Activated naive CD4-positive, alpha-beta T cell treated with anti-CD3 and anti-CD28 coated beads, Interleukin-2, amount 10 ng/mL, durations not matched to agents 7 days and 5 days (primary cell): ENCODE measurements at regions not wholly inside any gene's neighbourhood (a gene's known extent, or its start where the extent isn't known, plus 50 kb on each side); places are given as distances from the start of the nearest gene placed in this dataset.
"Not testable (repeated sequence)": the region's sequence is repeated elsewhere in the genome, so short reads cannot be mapped to it uniquely, and the experiment has no call there.

ENCODE experiments used
- CTCF ChIA-PET: fragments of 350-600 bp; sonication (Branson Sonifier 250); formaldehyde crosslinking; loops from one replicate; lab custom pipeline; 2021; ENCODE audit warnings: antibody characterized with exemption; lab: Charles Lee
- DNase-seq: peaks from one replicate; pipeline ENCODE4 v3.0.0-alpha.2; 2020
- H3K27ac Mint-ChIP-seq: one replicate; pipeline ENCODE4 v1.8.0; 2021; ENCODE audit warnings: mild to moderate bottlenecking, moderate library complexity, mixed read lengths
- H3K27me3 Mint-ChIP-seq: one replicate; pipeline ENCODE4 v1.8.0; 2021; ENCODE audit warnings: mild to moderate bottlenecking, mixed read lengths
- H3K36me3 Mint-ChIP-seq: one replicate; pipeline ENCODE4 v1.8.0; 2021; ENCODE audit warnings: mixed read lengths
- H3K4me1 Mint-ChIP-seq: one replicate; pipeline ENCODE4 v1.8.0; 2021; ENCODE audit warnings: mixed read lengths
- H3K4me3 Mint-ChIP-seq: one replicate; pipeline ENCODE4 v1.8.0; 2021; ENCODE audit warnings: mild to moderate bottlenecking, moderate library complexity, mixed read lengths
- H3K9me3 Mint-ChIP-seq: one replicate; pipeline ENCODE4 v1.8.0; 2021; ENCODE audit warnings: mixed read lengths

GRCh38 chr20:17891131-17891530, 77.5 kb downstream of the SNX5 start:
- peaks cover 47% of the 10 kb centered on the region for H3K27me3 Mint-ChIP-seq
- DNase-seq, H3K27ac Mint-ChIP-seq, H3K9me3 Mint-ChIP-seq, H3K4me1 Mint-ChIP-seq, H3K4me3 Mint-ChIP-seq, H3K36me3 Mint-ChIP-seq: not testable (repeated sequence)
- CTCF ChIA-PET: interaction anchor here (0.6 kb wide), 1 partner anchor 173 kb away, joined by 3 read pairs; no protein-coding TSS in a partner anchor

DNA sequence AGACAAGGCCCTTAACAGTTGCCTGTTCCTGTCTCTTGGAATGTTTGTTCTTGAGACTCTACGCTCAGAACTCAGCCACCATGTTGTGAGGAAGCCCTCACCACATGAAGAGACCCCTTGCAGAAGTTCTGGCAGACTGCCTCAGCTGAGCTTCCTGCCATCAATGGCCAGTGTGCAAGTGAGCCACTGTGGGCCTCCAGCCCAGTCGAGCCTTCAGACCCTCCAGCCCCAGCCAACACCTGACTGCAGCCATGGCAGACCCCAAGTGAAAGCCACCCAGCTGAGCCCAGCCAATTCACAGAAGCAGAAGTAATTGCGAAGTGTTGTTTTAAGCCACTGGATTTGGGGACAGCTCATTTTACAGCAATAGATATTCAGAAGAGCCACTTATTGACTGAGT, 78.3 kb downstream of the SNX5 start:
- no peak overlapping the region for H3K27ac Mint-ChIP-seq
- DNase-seq: no peak
- H3K27me3 Mint-ChIP-seq: peaks cover 44% of the 10 kb centered on the region
- no peaks in the 10 kb centered on the region for H3K9me3 Mint-ChIP-seq
- CTCF ChIA-PET: no interaction called here
- no peaks in the 10 kb centered on the region for H3K36me3 Mint-ChIP-seq
- peaks cover 1% of the 10 kb centered on the region for H3K4me1 Mint-ChIP-seq
- no peak overlapping the region for H3K4me3 Mint-ChIP-seq

DNA sequence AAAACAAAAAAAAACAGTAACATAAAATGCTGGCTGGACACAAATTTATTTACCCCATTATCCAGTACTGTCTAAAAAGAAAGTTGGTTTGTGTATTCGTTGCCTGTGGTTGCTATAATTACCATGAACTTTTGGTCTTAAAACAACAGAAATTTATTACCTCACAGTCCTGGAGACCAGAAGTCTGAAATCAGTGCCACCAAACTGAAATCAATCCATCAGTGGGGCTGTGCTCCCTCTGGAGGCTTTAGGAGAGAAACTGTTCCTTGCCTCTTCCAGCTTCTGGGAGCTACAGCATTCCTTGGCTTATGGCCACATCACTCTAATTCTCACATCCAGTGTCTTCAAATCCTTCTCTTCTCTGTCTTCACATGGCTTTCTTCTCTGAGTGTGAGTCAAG, 79.4 kb downstream of the SNX5 start:
- CTCF ChIA-PET: no interaction called here
- Mint-ChIP-seq H3K36me3 (no peaks in the 10 kb centered on the region), H3K4me1 (no peaks in the 10 kb centered on the region), H3K9me3 (no peaks in the 10 kb centered on the region), H3K27me3 (peaks cover 36% of the 10 kb centered on the region), H3K4me3 (no peak overlapping the region), H3K27ac (no peak overlapping the region)
- DNase-seq: no peak

- Mint-ChIP-seq H3K4me1 (no peaks in the 10 kb centered on the region), H3K27me3 (peaks cover 36% of the 10 kb centered on the region), H3K27ac (no peak overlapping the region), H3K9me3 (no peaks in the 10 kb centered on the region), H3K36me3 (no peaks in the 10 kb centered on the region), H3K4me3 (no peak overlapping the region)
- DNase-seq: no peak
- CTCF ChIA-PET: interaction anchor here (0.6 to 1.4 kb wide), 2 partner anchors 10 to 11 kb away, joined by 3 read pairs; no protein-coding TSS in a partner anchor
Measured at GRCh38 chr20:17888044-17888443, 80.5 kb downstream of the SNX5 start.

DNA sequence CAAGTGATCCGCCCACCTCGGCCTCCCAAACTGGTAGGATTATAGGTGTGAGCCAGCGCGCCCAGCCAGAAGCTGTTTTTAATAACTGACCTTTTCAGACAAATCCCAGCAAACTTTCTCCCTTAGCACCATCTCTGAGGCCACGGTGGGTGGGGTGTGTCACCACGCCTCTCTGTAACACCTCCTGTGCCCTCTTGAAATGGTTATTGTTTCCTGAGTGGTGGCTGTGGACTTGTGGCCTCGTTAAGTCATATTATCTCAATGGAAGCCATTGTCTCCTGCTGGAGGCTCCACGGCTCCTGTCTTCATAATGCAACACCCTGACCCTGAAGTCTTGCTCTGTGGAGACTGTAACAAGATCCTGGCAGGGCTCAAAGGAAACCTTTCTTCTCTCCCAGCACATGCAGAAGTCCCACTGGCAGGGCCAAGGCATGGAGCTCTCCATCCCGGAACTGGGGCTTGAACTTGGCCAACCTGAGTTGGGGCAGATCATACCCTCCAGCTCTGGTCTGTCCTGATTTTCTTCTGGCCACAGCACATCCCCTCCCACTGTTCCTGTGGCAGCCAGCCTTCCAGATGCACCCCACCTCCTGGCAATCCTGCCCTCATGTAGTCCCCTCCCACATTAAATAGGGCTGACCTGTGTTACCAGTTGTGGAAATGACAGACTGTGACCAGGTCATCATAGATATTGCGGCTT, 81.1 kb downstream of the SNX5 start:
- Mint-ChIP-seq H3K9me3 (no peaks in the 10 kb centered on the region), H3K4me1 (no peaks in the 10 kb centered on the region), H3K36me3 (no peaks in the 10 kb centered on the region), H3K4me3 (no peak overlapping the region), H3K27me3 (peaks cover 37% of the 10 kb centered on the region), H3K27ac (no peak overlapping the region)
- CTCF ChIA-PET: interaction anchor here (0.6 to 1.4 kb wide), 2 partner anchors 10 to 12 kb away, joined by 3 read pairs; no protein-coding TSS in a partner anchor
- DNase-seq: no peak

GRCh38 chr20:17885544-17885943, 83.0 kb downstream of the SNX5 start:
- Mint-ChIP-seq H3K36me3 (no peaks in the 10 kb centered on the region), H3K4me3 (no peak overlapping the region), H3K27ac (no peak overlapping the region), H3K27me3 (peaks cover 26% of the 10 kb centered on the region), H3K9me3 (no peaks in the 10 kb centered on the region), H3K4me1 (no peaks in the 10 kb centered on the region)
- no peak for DNase-seq
- CTCF ChIA-PET: interaction anchor here (0.8 to 1.5 kb wide), 4 partner anchors 10 to 14 kb away, joined by 3 read pairs; no protein-coding TSS in a partner anchor

DNA sequence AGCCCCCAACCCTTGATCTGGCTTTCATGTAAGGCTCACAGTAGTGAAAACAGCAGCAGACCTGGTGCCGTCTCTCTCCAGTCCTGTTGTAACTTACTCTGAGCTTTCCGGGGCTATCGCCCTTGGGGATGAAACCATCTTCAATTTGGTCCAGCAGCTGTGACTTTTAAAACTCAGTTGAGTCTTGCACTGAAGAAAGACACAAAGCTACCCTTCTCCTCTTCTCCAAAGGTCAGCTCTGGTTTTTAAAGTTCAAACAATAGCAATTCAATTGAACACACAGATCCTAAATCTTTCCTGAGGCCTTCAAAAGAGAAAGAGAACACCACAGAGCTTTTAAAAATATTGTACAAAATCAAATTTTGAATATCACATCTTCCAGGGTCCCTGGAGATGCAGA, 83.5 kb downstream of the SNX5 start:
- CTCF ChIA-PET: interaction anchor here (0.7 to 1.5 kb wide), 5 partner anchors 11 to 203 kb away, joined by 3 read pairs; partner anchors contain the start of gene RRBP1
- H3K4me3 Mint-ChIP-seq: no peak overlapping the region
- no peaks in the 10 kb centered on the region for H3K9me3 Mint-ChIP-seq
- H3K36me3 Mint-ChIP-seq: no peaks in the 10 kb centered on the region
- no peak overlapping the region for H3K27ac Mint-ChIP-seq
- no peak for DNase-seq
- H3K4me1 Mint-ChIP-seq: no peaks in the 10 kb centered on the region
- H3K27me3 Mint-ChIP-seq: peaks cover 22% of the 10 kb centered on the region

- H3K36me3 Mint-ChIP-seq: no peaks in the 10 kb centered on the region
- no peaks in the 10 kb centered on the region for H3K9me3 Mint-ChIP-seq
- no peak for DNase-seq
- H3K27me3 Mint-ChIP-seq: peaks cover 17% of the 10 kb centered on the region
- CTCF ChIA-PET: interaction anchor here (0.7 to 1.5 kb wide), 5 partner anchors 11 to 202 kb away, joined by 3 to 4 read pairs (median 3); partner anchors contain the start of gene RRBP1
- no peak overlapping the region for H3K4me3 Mint-ChIP-seq
- no peaks in the 10 kb centered on the region for H3K4me1 Mint-ChIP-seq
- no peak overlapping the region for H3K27ac Mint-ChIP-seq
Measured at GRCh38 chr20:17884307-17885003, 84.1 kb downstream of the SNX5 start.

- H3K27ac Mint-ChIP-seq: no peak overlapping the region
- H3K36me3 Mint-ChIP-seq: no peaks in the 10 kb centered on the region
- no peaks in the 10 kb centered on the region for H3K9me3 Mint-ChIP-seq
- CTCF ChIA-PET: interaction anchor here (1.2 to 1.5 kb wide), 2 partner anchors 14 to 16 kb away, joined by 3 to 4 read pairs; no protein-coding TSS in a partner anchor
- peaks cover 5% of the 10 kb centered on the region for H3K4me1 Mint-ChIP-seq
- H3K4me3 Mint-ChIP-seq: no peak overlapping the region
- peaks cover 17% of the 10 kb centered on the region for H3K27me3 Mint-ChIP-seq
- DNase-seq: no peak
Measured at GRCh38 chr20:17883592-17884306, 84.8 kb downstream of the SNX5 start.

DNA sequence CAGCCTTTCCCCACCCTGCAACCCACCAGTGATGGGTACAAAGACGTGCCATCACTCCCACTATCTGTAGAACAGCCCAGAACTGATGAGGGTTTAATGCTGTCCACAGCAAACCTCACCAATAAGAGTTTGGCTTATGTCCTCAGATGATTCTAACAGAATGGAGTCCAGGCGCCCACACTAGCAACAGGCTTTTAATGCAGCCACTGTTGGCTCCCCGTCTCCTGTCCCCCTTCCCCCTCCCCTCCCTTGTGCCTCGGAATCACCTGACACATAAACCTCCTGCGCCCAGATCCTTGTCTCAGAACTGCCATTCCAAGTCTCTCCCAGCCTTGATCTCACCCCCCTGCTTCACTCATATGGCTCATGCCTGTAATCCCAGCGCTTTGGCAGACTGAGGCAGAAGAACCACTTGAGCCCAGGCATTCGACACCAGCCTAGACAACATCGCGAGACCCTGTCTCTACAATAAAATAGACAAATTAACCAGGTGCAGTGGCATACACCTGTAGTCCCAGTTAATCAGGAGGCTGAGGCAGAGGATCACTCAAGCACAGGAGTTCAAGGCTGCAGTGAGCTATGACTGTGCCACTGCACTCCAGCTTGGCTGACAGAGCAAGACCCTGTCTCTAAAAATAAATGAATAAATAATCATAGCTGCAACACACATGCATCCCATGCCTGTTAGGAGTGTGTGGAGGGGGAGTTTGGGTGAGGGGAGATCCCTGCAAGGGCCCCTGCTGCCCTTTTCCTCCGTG, 85.6 kb downstream of the SNX5 start:
- CTCF ChIA-PET: no interaction called here
- no peak for DNase-seq
- Mint-ChIP-seq H3K4me1 (peaks cover 11% of the 10 kb centered on the region), H3K36me3 (no peaks in the 10 kb centered on the region), H3K27ac (no peak overlapping the region), H3K9me3 (no peaks in the 10 kb centered on the region), H3K27me3 (peaks cover 20% of the 10 kb centered on the region), H3K4me3 (no peak overlapping the region)

- no peak overlapping the region for H3K27ac Mint-ChIP-seq
- H3K9me3 Mint-ChIP-seq: no peaks in the 10 kb centered on the region
- CTCF ChIA-PET: no interaction called here
- no peak overlapping the region for H3K4me3 Mint-ChIP-seq
- H3K4me1 Mint-ChIP-seq: peaks cover 12% of the 10 kb centered on the region
- peaks cover 22% of the 10 kb centered on the region for H3K27me3 Mint-ChIP-seq
- H3K36me3 Mint-ChIP-seq: no peaks in the 10 kb centered on the region
- DNase-seq: no peak
Measured at GRCh38 chr20:17882065-17882833, 86.3 kb downstream of the SNX5 start.

- CTCF ChIA-PET: no interaction called here
- H3K4me3 Mint-ChIP-seq: no peak overlapping the region
- H3K27me3 Mint-ChIP-seq: peaks cover 22% of the 10 kb centered on the region
- no peaks in the 10 kb centered on the region for H3K9me3 Mint-ChIP-seq
- peaks cover 12% of the 10 kb centered on the region for H3K4me1 Mint-ChIP-seq
- H3K27ac Mint-ChIP-seq: no peak overlapping the region
- DNase-seq: no peak
- no peaks in the 10 kb centered on the region for H3K36me3 Mint-ChIP-seq
Measured at GRCh38 chr20:17881741-17882064, 86.9 kb downstream of the SNX5 start.

GRCh38 chr20:17878912-17879602, 89.5 kb downstream of the SNX5 start:
- CTCF ChIA-PET: no interaction called here
- no peak overlapping the region for H3K4me3 Mint-ChIP-seq
- H3K27me3 Mint-ChIP-seq: peaks cover 18% of the 10 kb centered on the region

More at GRCh38 chr20:17878912-17879602, 89.5 kb downstream of the SNX5 start:
- H3K4me1 Mint-ChIP-seq: peaks cover 12% of the 10 kb centered on the region
- peak; percentile 47 for DNase-seq
- no peaks in the 10 kb centered on the region for H3K36me3 Mint-ChIP-seq
- no peaks in the 10 kb centered on the region for H3K9me3 Mint-ChIP-seq
- H3K27ac Mint-ChIP-seq: no peak overlapping the region
